Prostate gland (tissue), 2 donors: ENCODE measurements at regions not wholly inside any gene's neighbourhood (a gene's known extent, or its start where the extent isn't known, plus 50 kb on each side); places are given as distances from the start of the nearest gene placed in this dataset.

Experiments
- DNase-seq: peaks from one replicate; pipeline ENCODE4 v3.0.0-alpha.2; 2019; ENCODE audit warnings: low spot score
- H3K27ac ChIP-seq, 2 donors: fragments of 200-600 bp; sonication (generic); 2 replicates each; pipeline ENCODE4 v1.5.1; 2017 to 2019
- H3K27me3 ChIP-seq: fragments of 200-600 bp; sonication (generic); replicated peaks from 2 replicates; pipeline ENCODE4 v1.5.1; 2019; ENCODE audit not compliant: insufficient read depth
- H3K36me3 ChIP-seq, 2 donors: fragments of 200-600 bp; sonication (generic); 1 replicate in 1 of 2; 2 replicates in 1 of 2; pipeline versions ENCODE4 v1.5.1 to v1.8.1; 2017 to 2019
- H3K4me1 ChIP-seq: fragments of 200-600 bp; sonication (generic); replicated peaks from 2 replicates; pipeline ENCODE4 v1.5.1; 2019
- H3K4me3 ChIP-seq, 2 donors: fragments of 200-600 bp; sonication (generic); 2 replicates each; pipeline ENCODE4 v1.5.1; 2017 to 2019
- H3K9me3 ChIP-seq: fragments of 200-600 bp; sonication (generic); 2 replicates; pipeline ENCODE4 v1.5.1; 2017
- CTCF ChIP-seq, 4 experiments: fragments of 200-600 bp in 2 of 4; fragments of 450-650 bp in 2 of 4; sonication (generic) in 2 of 4; IDR thresholded peaks; 1 replicate in 3 of 4; 2 replicates in 1 of 4; pipeline ENCODE4 v1.5.1; 2016 to 2019; ENCODE audit warnings: antibody characterized with exemption in 4 of 4, mild to moderate bottlenecking in 2 of 4, moderate library complexity in 2 of 4
- POLR2A ChIP-seq: fragments of 450-650 bp; IDR thresholded peaks from one replicate; pipeline ENCODE4 v1.6.1; 2016; ENCODE audit warnings: antibody characterized with exemption, mild to moderate bottlenecking
- POLR2AphosphoS5 ChIP-seq: sonication (generic); formaldehyde crosslinking; IDR thresholded peaks from one replicate; pipeline ENCODE4 v1.6.1; 2017; ENCODE audit warnings: antibody characterized with exemption
- WGBS: methylation state at CpG from one replicate; pipeline ENCODE4 v1.1.5; 2018; 5-methylcytosine and 5-hydroxymethylcytosine counted together
- intact Hi-C: fragments of 100-400 bp; cut with DNase I; formaldehyde crosslinking; loops from one replicate; pipeline ENCODE4 v1.14.2; 2022

GRCh38 chr2:77939370-77939769 is 417.2 kb upstream of the LRRTM4 start:
- intact Hi-C loops: no loop called here
- Histone ChIP-seq H3K36me3 (no peaks in the 10 kb centered on the region), H3K4me3 (no peak overlapping the region), H3K9me3 (no peaks in the 10 kb centered on the region), H3K27ac (no peak overlapping the region), H3K4me1 (no peaks in the 10 kb centered on the region), H3K27me3 (no peaks in the 10 kb centered on the region)
- no peak for DNase-seq
- TF ChIP-seq CTCF (IDR thresholded peaks at IDR 0.05): no peak
- TF ChIP-seq POLR2AphosphoS5: no peak
- TF ChIP-seq POLR2A: no peak
- 94% methylated on average over 1 of the region's 1 CpG for WGBS

DNA sequence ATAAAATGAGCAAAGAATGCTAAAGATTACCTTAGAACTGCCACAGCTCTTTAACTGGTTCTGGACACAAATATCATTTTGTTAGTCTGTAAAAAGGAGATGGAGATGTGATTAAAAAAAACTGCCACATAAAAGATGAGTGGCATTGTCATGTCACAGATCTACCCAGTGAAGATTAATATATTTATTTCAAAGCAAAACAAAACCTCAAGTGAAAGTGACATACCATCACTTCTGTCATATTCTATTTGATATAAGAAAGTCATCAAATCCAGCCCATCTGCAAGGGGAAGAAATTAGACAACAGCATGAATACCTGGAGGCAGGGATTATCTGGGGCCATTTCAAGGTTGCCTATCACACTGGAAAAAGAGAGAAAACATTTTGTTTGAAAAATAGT is 417.6 kb upstream of the LRRTM4 start:
- TF ChIP-seq CTCF (IDR thresholded peaks at IDR 0.05) (no peak), POLR2AphosphoS5 (no peak), POLR2A (no peak)
- Histone ChIP-seq H3K4me3 (no peak overlapping the region), H3K27ac (no peak overlapping the region), H3K36me3 (no peaks in the 10 kb centered on the region), H3K27me3 (no peaks in the 10 kb centered on the region), H3K9me3 (no peaks in the 10 kb centered on the region), H3K4me1 (no peaks in the 10 kb centered on the region)
- no peak for DNase-seq
- intact Hi-C loops: no loop called here

DNA sequence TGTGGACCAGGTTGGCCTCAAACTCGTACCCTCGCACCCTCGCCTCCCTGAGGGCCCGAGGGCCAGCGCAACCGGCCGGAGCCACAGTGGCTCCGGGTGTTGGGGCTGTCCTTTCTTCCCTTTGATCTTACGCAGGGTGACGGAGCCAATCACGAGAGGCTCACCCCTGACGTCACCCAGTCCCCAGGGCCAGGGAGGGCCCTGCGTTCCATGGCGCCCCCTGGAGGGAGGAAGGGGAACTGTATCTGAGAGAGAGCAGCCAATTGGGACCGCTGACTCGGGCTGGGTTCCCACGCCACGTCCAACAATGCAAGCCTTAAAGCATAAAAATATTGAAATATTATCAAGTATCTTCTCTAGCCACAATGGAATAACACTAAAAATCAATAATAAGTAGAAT is 432.8 kb upstream of the LRRTM4 start:
- intact Hi-C loops: no loop called here
- H3K27ac ChIP-seq: no peak overlapping the region
- H3K27me3 ChIP-seq: no peaks in the 10 kb centered on the region
- no peaks in the 10 kb centered on the region for H3K36me3 ChIP-seq
- H3K4me3 ChIP-seq: no peak overlapping the region
- DNase-seq: no peak
- no peaks in the 10 kb centered on the region for H3K4me1 ChIP-seq
- TF ChIP-seq POLR2AphosphoS5: no peak
- TF ChIP-seq CTCF (IDR thresholded peaks at IDR 0.05): no peak
- no peak for TF ChIP-seq POLR2A
- 94% methylated on average over 18 of the region's 18 CpGs for WGBS
- no peaks in the 10 kb centered on the region for H3K9me3 ChIP-seq

GRCh38 chr2:77962943-77963342 is 440.8 kb upstream of the LRRTM4 start:
- H3K27ac ChIP-seq: no peak overlapping the region
- no peaks in the 10 kb centered on the region for H3K4me1 ChIP-seq
- no peak for DNase-seq
- H3K9me3 ChIP-seq: no peaks in the 10 kb centered on the region
- intact Hi-C loops: no loop called here
- H3K36me3 ChIP-seq: no peaks in the 10 kb centered on the region
- no peak overlapping the region for H3K4me3 ChIP-seq
- TF ChIP-seq POLR2AphosphoS5 (no peak), CTCF (IDR thresholded peaks at IDR 0.05) (no peak), POLR2A (no peak)
- no peaks in the 10 kb centered on the region for H3K27me3 ChIP-seq

GRCh38 chr2:77977471-77978063 is 455.4 kb upstream of the LRRTM4 start:
- no peak overlapping the region for H3K4me3 ChIP-seq
- H3K36me3 ChIP-seq: no peaks in the 10 kb centered on the region
- H3K27ac ChIP-seq: no peak overlapping the region
- intact Hi-C loops: no loop called here
- 36% methylated on average over 3 of the region's 3 CpGs for WGBS
- H3K9me3 ChIP-seq: no peaks in the 10 kb centered on the region
- H3K27me3 ChIP-seq: no peaks in the 10 kb centered on the region
- no peaks in the 10 kb centered on the region for H3K4me1 ChIP-seq
- TF ChIP-seq POLR2A (no peak), CTCF (IDR thresholded peaks at IDR 0.05) (no peak), POLR2AphosphoS5 (no peak)
- DNase-seq: no peak
